IMR-90 (cell line): ENCODE measurements at regions not wholly inside any gene's neighbourhood (a gene's known extent, or its start where the extent isn't known, plus 50 kb on each side); places are given as distances from the start of the nearest gene placed in this dataset.

Source experiments
- ATAC-seq: fragments of 200-7000 bp; cut with Tn5 transposase; 2 replicates; pipeline ENCODE4 v1.9.1; 2020; ENCODE audit warnings: low read depth, mild to moderate bottlenecking, moderate library complexity
- BruUV-seq: library from RNA; stranded (reverse); fragments of 400-500 nt; replicated peaks from 2 replicates; lab custom pipeline; 2021; lab: Mats Ljungman, UMichigan
- CTCF ChIA-PET: fragments of 300-600 bp; formaldehyde crosslinking; extraction: SDS; loops from one replicate; lab custom pipeline; 2021; ENCODE audit warnings: antibody characterized with exemption; lab: Yijun Ruan, JAX
- POLR2A ChIA-PET: fragments of 300-600 bp; sonication (Branson Sonifier 250); formaldehyde crosslinking; loops from one replicate; lab custom pipeline; 2022; ENCODE audit warnings: antibody characterized with exemption; ENCODE audit not compliant: unreplicated experiment; lab: Charles Lee
- DNase-seq: peaks from one replicate; pipeline ENCODE4 v3.0.0; 2013
- H2AFZ ChIP-seq: replicated peaks from 2 replicates; pipeline ENCODE3; 2013; ENCODE audit warnings: low read length, mild to moderate bottlenecking; ENCODE audit not compliant: poor library complexity
- H2AK5ac ChIP-seq: 2 replicates; pipeline ENCODE4 v1.6.1; 2013; ENCODE audit warnings: low read depth, low read length, inconsistent platforms
- H2AK9ac ChIP-seq: replicated peaks from 2 replicates; pipeline ENCODE3; 2013; ENCODE audit warnings: mild to moderate bottlenecking, low read depth, low read length, moderate library complexity; ENCODE audit not compliant: poor library complexity
- H2BK120ac ChIP-seq: 2 replicates; pipeline ENCODE4 v1.6.1; 2013; ENCODE audit warnings: low read depth, low read length, inconsistent platforms
- H2BK15ac ChIP-seq: 3 replicates; pipeline ENCODE4 v1.6.1; 2013; ENCODE audit warnings: low read depth, low read length, inconsistent platforms
- H2BK20ac ChIP-seq: 2 replicates; pipeline ENCODE4 v1.6.1; 2013; ENCODE audit warnings: low read depth, mild to moderate bottlenecking, inconsistent platforms, low read length, moderate library complexity
- H2BK5ac ChIP-seq: 2 replicates; pipeline ENCODE4 v1.6.1; 2013; ENCODE audit warnings: mild to moderate bottlenecking, low read depth, low read length, inconsistent platforms; ENCODE audit not compliant: poor library complexity, severe bottlenecking
- H3K14ac ChIP-seq: replicated peaks from 2 replicates; pipeline ENCODE4 v1.6.1; 2013; ENCODE audit warnings: low read depth, low read length, inconsistent platforms
- H3K18ac ChIP-seq: 2 replicates; pipeline ENCODE4 v1.6.1; 2013; ENCODE audit warnings: low read depth, low read length, control low read depth
- H3K23ac ChIP-seq: 2 replicates; pipeline ENCODE4 v1.6.1; 2013; ENCODE audit warnings: low read depth, low read length, inconsistent platforms
- H3K27ac ChIP-seq: 2 replicates; pipeline ENCODE4 v1.5.1; 2013; ENCODE audit warnings: mild to moderate bottlenecking, control low read depth, low read length; ENCODE audit not compliant: insufficient read depth
- H3K27me3 ChIP-seq: 2 replicates; pipeline ENCODE4 v1.6.1; 2013; ENCODE audit warnings: low read length; ENCODE audit not compliant: control insufficient read depth, insufficient read depth
- H3K36me3 ChIP-seq: 2 replicates; pipeline ENCODE4 v1.6.1; 2013; ENCODE audit warnings: low read length, mixed read lengths; ENCODE audit not compliant: control insufficient read depth, insufficient read depth
- H3K4ac ChIP-seq: 2 replicates; pipeline ENCODE4 v1.6.1; 2013; ENCODE audit warnings: low read depth, low read length, inconsistent platforms
- H3K4me1 ChIP-seq: 2 replicates; pipeline ENCODE4 v1.6.1; 2013; ENCODE audit warnings: low read length, mixed read lengths; ENCODE audit not compliant: control insufficient read depth, insufficient read depth
- H3K4me2 ChIP-seq: 2 replicates; pipeline ENCODE4 v1.6.1; 2013; ENCODE audit warnings: low read depth, mild to moderate bottlenecking, control low read depth, low read length, moderate library complexity
- H3K4me3 ChIP-seq: 2 replicates; pipeline ENCODE4 v1.5.1; 2013; ENCODE audit warnings: low read depth, mild to moderate bottlenecking, control low read depth, low read length, moderate library complexity; ENCODE audit not compliant: insufficient read depth
- H3K56ac ChIP-seq: 2 replicates; pipeline ENCODE4 v1.6.1; 2013; ENCODE audit warnings: low read length, inconsistent platforms; ENCODE audit not compliant: insufficient read depth; ENCODE audit errors: extremely low read depth
- H3K79me1 ChIP-seq, 2 experiments: 2 replicates each; pipeline ENCODE4 v1.6.1; 2013; ENCODE audit warnings: low read length in 2 of 2, inconsistent platforms in 1 of 2, low read depth in 1 of 2
- H3K9ac ChIP-seq: 2 replicates; pipeline ENCODE4 v1.6.1; 2013; ENCODE audit warnings: low read depth, low read length, control low read depth
- H3K9me1 ChIP-seq: 2 replicates; pipeline ENCODE4 v1.6.1; 2013; ENCODE audit warnings: low read length, inconsistent platforms; ENCODE audit not compliant: insufficient read depth
- H3K9me3 ChIP-seq: 2 replicates; pipeline ENCODE4 v1.6.1; 2013; ENCODE audit warnings: low read length; ENCODE audit not compliant: control insufficient read depth, insufficient read depth
- H4K20me1 ChIP-seq: 2 replicates; pipeline ENCODE4 v1.6.1; 2013; ENCODE audit warnings: low read length, inconsistent platforms; ENCODE audit not compliant: insufficient read depth
- H4K5ac ChIP-seq: 2 replicates; pipeline ENCODE4 v1.6.1; 2013; ENCODE audit warnings: mild to moderate bottlenecking, low read depth, low read length, control low read depth
- H4K8ac ChIP-seq, 2 experiments: 2 replicates each; pipeline ENCODE4 v1.6.1; 2013; ENCODE audit warnings: low read depth in 2 of 2, low read length in 2 of 2, control low read depth in 1 of 2, inconsistent platforms in 1 of 2
- H4K91ac ChIP-seq: 2 replicates; pipeline ENCODE4 v1.6.1; 2013; ENCODE audit warnings: low read depth, low read length, inconsistent platforms; ENCODE audit not compliant: insufficient read depth
- BHLHE40 ChIP-seq: fragments of 150-350 bp; IDR thresholded peaks from 2 replicates; pipeline ENCODE4 v1.6.1; 2016; ENCODE audit warnings: mild to moderate bottlenecking, low read depth, low read length
- CEBPB ChIP-seq: IDR thresholded peaks from 2 replicates; pipeline ENCODE4 v1.6.1; 2012; ENCODE audit warnings: low read depth, low read length, improper control_type of control experiment
- CHD1 ChIP-seq: IDR thresholded peaks from 2 replicates; pipeline ENCODE4 v1.6.1; 2012; ENCODE audit warnings: low read depth, low read length, improper control_type of control experiment
- ELK1 ChIP-seq: fragments of 150-350 bp; IDR thresholded peaks from 2 replicates; pipeline ENCODE4 v1.6.1; 2016; ENCODE audit warnings: low read depth, mild to moderate bottlenecking, low read length, moderate library complexity, borderline replicate concordance
- FOS ChIP-seq: fragments of 150-350 bp; IDR thresholded peaks from 2 replicates; pipeline ENCODE4 v1.6.1; 2016; ENCODE audit warnings: low read depth, low read length
- MAFK ChIP-seq: IDR thresholded peaks from 2 replicates; pipeline ENCODE4 v1.6.1; 2012; ENCODE audit warnings: low read depth, low read length, improper control_type of control experiment
- MAZ ChIP-seq: IDR thresholded peaks from 2 replicates; pipeline ENCODE4 v1.6.1; 2012; ENCODE audit warnings: low read depth, mild to moderate bottlenecking, low read length, improper control_type of control experiment, moderate library complexity, borderline replicate concordance
- MXI1 ChIP-seq: IDR thresholded peaks from 2 replicates; pipeline ENCODE4 v1.6.1; 2012; ENCODE audit warnings: low read depth, mild to moderate bottlenecking, low read length, moderate library complexity, borderline replicate concordance
- NFE2L2 ChIP-seq: fragments of 150-350 bp; IDR thresholded peaks from 2 replicates; pipeline ENCODE4 v1.6.1; 2016; ENCODE audit warnings: low read depth, mild to moderate bottlenecking, low read length
- POLR2A ChIP-seq: IDR thresholded peaks from 2 replicates; pipeline ENCODE4 v1.6.1; 2012; ENCODE audit warnings: mild to moderate bottlenecking, low read depth, low read length
- RAD21 ChIP-seq: IDR thresholded peaks from 2 replicates; pipeline ENCODE4 v1.6.1; 2012; ENCODE audit warnings: low read length, improper control_type of control experiment
- RCOR1 ChIP-seq: IDR thresholded peaks from 2 replicates; pipeline ENCODE4 v1.6.1; 2012; ENCODE audit warnings: mild to moderate bottlenecking, low read length, improper control_type of control experiment; ENCODE audit not compliant: insufficient replicate concordance
- RFX5 ChIP-seq: IDR thresholded peaks from 2 replicates; pipeline ENCODE4 v1.8.0; 2012; ENCODE audit warnings: low read depth, mild to moderate bottlenecking, low read length, moderate library complexity
- SMC3 ChIP-seq: fragments of 150-350 bp; IDR thresholded peaks from 2 replicates; pipeline ENCODE4 v1.6.1; 2016; ENCODE audit warnings: low read depth, mild to moderate bottlenecking, antibody characterized with exemption, low read length, moderate library complexity
- WGBS, 2 experiments: methylation state at CpG; one replicate each; pipeline versions ENCODE4 v1.1.5 to v1.1.7; 2013; ENCODE audit warnings: missing lambda C conversion rate in 2 of 2; ENCODE audit not compliant: insufficient read length in 1 of 2; ENCODE audit errors: extremely low coverage in 2 of 2; 5-methylcytosine and 5-hydroxymethylcytosine counted together
- dilution Hi-C: fragments of 300-500 bp; cut with HindIII; formaldehyde crosslinking; loops from one replicate; pipeline ENCODE4 v1.14.3; 2018; ENCODE audit warnings: low sequenced_read_pairs; ENCODE audit not compliant: unreplicated experiment
- in situ Hi-C: fragments of 300-500 bp; cut with MboI; formaldehyde crosslinking; loops from 3 replicates; pipeline ENCODE4 v1.14.3; 2019; ENCODE audit warnings: low sequenced_read_pairs, inconsistent platforms, mixed read lengths
- intact Hi-C: fragments of 100-400 bp; cut with micrococcal nuclease; formaldehyde crosslinking; loops from 2 replicates; pipeline ENCODE4 v1.10.0; 2022
- TF ChIP-seq, protein P1 (sequence below): conservative IDR thresholded peaks from 2 replicates; pipeline ENCODE4 v1.5.1; 2012; ENCODE audit warnings: mild to moderate bottlenecking, low read depth, low read length, improper control_type of control experiment
- TF ChIP-seq, protein P2 (sequence below): fragments of 150-350 bp; IDR thresholded peaks from 2 replicates; pipeline ENCODE4 v1.6.1; 2017; ENCODE audit warnings: mild to moderate bottlenecking, antibody characterized with exemption, low read length, low read depth

- Histone ChIP-seq H2BK120ac (no peak overlapping the region), H3K4me1 (no peaks in the 10 kb centered on the region), H2BK20ac (no peak overlapping the region), H2AK5ac (no peak overlapping the region), H3K27ac (no peak overlapping the region), H3K56ac (no peak overlapping the region), H3K79me1 (no peaks in the 10 kb centered on the region), H4K5ac (no peak overlapping the region), H3K9ac (no peak overlapping the region), H2BK5ac (no peak overlapping the region), H3K23ac (no peak overlapping the region), H3K9me1 (no peaks in the 10 kb centered on the region), H2AFZ (no peak overlapping the region), H4K20me1 (no peaks in the 10 kb centered on the region), H3K4me3 (no peak overlapping the region), H3K9me3 (peaks cover 2% of the 10 kb centered on the region; the same call in 1 of the 2 replicates), H3K4me2 (no peak overlapping the region), H3K18ac (no peak overlapping the region), H2AK9ac (no peak overlapping the region), H3K36me3 (no peaks in the 10 kb centered on the region), H3K27me3 (no peaks in the 10 kb centered on the region; the same call in 1 of the 2 replicates), H4K91ac (no peak overlapping the region), H3K4ac (no peak overlapping the region), H2BK15ac (no peak overlapping the region), H3K14ac (no peak overlapping the region), H4K8ac (no peak overlapping the region)
- DNase-seq: no peak
- in situ Hi-C loops (no loop called here), dilution Hi-C loops (no loop called here), intact Hi-C loops (no loop called here)
- no CpG with 5 or more reads among the region's 5 CpGs for WGBS, 2 experiments
- no peak for ATAC-seq
- ChIA-PET CTCF (no interaction called here), POLR2A (no interaction called here)
- TF ChIP-seq MXI1 (no peak), MAZ (no peak), POLR2A (no peak), ELK1 (no peak), RFX5 (no peak), RCOR1 (no peak), RAD21 (no peak), NFE2L2 (no peak), CHD1 (no peak), MAFK (no peak), SMC3 (no peak), BHLHE40 (no peak), FOS (no peak), CEBPB (no peak)
- TF ChIP-seq, protein P1, sequence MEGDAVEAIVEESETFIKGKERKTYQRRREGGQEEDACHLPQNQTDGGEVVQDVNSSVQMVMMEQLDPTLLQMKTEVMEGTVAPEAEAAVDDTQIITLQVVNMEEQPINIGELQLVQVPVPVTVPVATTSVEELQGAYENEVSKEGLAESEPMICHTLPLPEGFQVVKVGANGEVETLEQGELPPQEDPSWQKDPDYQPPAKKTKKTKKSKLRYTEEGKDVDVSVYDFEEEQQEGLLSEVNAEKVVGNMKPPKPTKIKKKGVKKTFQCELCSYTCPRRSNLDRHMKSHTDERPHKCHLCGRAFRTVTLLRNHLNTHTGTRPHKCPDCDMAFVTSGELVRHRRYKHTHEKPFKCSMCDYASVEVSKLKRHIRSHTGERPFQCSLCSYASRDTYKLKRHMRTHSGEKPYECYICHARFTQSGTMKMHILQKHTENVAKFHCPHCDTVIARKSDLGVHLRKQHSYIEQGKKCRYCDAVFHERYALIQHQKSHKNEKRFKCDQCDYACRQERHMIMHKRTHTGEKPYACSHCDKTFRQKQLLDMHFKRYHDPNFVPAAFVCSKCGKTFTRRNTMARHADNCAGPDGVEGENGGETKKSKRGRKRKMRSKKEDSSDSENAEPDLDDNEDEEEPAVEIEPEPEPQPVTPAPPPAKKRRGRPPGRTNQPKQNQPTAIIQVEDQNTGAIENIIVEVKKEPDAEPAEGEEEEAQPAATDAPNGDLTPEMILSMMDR: no peak
- TF ChIP-seq, protein P2, sequence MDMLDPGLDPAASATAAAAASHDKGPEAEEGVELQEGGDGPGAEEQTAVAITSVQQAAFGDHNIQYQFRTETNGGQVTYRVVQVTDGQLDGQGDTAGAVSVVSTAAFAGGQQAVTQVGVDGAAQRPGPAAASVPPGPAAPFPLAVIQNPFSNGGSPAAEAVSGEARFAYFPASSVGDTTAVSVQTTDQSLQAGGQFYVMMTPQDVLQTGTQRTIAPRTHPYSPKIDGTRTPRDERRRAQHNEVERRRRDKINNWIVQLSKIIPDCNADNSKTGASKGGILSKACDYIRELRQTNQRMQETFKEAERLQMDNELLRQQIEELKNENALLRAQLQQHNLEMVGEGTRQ: no peak
- BruUV-seq: no TSS peak
Measured at GRCh38 chr20:48437146-48437545, 390.7 kb downstream of the PREX1 start.
